AG09309 (cell line): ENCODE measurements at regions not wholly inside any gene's neighbourhood (a gene's known extent, or its start where the extent isn't known, plus 50 kb on each side); places are given as distances from the start of the nearest gene placed in this dataset.

Experiments
- DNase-seq: peaks from one replicate; pipeline ENCODE4 v3.0.0-alpha.2; 2010; ENCODE audit warnings: low read depth
- H3K4me3 ChIP-seq: 2 replicates; pipeline ENCODE4 v1.5.1; 2011; ENCODE audit warnings: mild to moderate bottlenecking, low read depth, low read length, moderate library complexity; ENCODE audit not compliant: control insufficient read depth
- CTCF ChIP-seq: IDR thresholded peaks from 2 replicates; pipeline ENCODE4 v1.5.1; 2011; ENCODE audit warnings: mild to moderate bottlenecking, low read depth, low read length, inconsistent platforms; ENCODE audit not compliant: insufficient read depth, control insufficient read depth; ENCODE audit errors: missing control alignments

GRCh38 chr2:8006181-8006580, 675.7 kb upstream of the ID2 start:
- H3K4me3 ChIP-seq, result no peak overlapping the region
- TF ChIP-seq CTCF, result no peak
- DNase-seq, result no peak

DNA sequence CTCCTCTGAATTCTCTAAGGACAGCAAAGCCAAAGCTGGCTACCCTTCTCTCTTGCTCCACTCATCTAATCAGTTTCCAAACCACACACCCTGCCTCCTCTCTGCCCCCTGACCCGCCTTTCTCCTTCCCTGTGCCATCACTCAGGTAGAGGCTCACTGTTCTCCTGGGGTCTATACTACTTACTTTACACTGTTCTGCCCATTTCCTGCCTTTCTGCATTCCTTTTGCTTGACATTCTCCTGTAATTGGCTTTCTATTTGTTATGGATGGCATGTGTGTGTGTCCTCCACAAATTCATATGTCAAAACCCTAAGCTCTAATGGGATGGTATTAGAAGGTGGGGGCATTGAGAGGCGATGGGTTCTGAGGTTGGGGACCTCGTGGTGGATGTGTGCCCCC, 675.2 kb upstream of the ID2 start:
- no peak overlapping the region for H3K4me3 ChIP-seq
- TF ChIP-seq CTCF, result no peak
- DNase-seq, result no peak

DNA sequence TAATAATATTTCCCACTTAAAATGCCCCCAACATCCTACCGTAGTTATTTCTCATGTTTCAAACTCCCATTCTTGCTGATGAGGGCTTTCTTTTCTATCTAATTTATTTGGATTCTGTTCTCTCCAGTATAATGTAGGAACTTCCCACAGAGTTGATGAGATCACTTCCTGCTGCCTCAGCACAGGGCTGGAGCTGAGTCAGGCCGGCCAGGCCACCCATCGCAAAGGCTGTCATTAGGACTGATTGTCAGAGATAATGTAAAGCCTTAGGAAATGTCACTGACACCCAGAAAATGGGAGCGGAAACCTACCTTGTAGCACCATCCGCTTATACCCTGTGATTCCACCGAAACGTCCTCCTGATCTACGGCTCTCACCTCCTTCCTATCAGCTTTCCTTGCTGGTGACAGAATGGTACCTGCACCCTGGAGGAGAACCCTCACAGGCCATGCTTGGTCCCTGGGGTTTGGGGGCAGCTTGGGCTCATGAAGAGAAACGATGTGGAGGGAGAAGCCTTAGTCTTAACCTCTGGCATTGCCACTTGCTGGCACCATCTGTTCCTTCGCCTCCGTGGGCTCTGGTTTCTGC, 672.8 kb upstream of the ID2 start:
- no peak for DNase-seq

GRCh38 chr2:8015848-8016600, 665.8 kb upstream of the ID2 start:
- peak; percentile 40 for DNase-seq
- no peak for TF ChIP-seq CTCF
- H3K4me3 ChIP-seq, result no peak overlapping the region

More for the DNA sequence above, 672.8 kb upstream of the ID2 start:
- no peak for TF ChIP-seq CTCF
- no peak overlapping the region for H3K4me3 ChIP-seq

GRCh38 chr2:8016688-8017087, 665.2 kb upstream of the ID2 start:
- DNase-seq, result no peak

GRCh38 chr2:8018956-8019355, 662.9 kb upstream of the ID2 start:
- DNase-seq, result no peak

More at GRCh38 chr2:8016688-8017087, 665.2 kb upstream of the ID2 start:
- TF ChIP-seq CTCF, result no peak
- no peak overlapping the region for H3K4me3 ChIP-seq

More at GRCh38 chr2:8018956-8019355, 662.9 kb upstream of the ID2 start:
- no peak overlapping the region for H3K4me3 ChIP-seq
- no peak for TF ChIP-seq CTCF
